GM10266 (cell line): ENCODE measurements at regions not wholly inside any gene's neighbourhood (a gene's known extent, or its start where the extent isn't known, plus 50 kb on each side); places are given as distances from the start of the nearest gene placed in this dataset.

Experiments used
- DNase-seq: peaks from one replicate; pipeline ENCODE4 v3.0.0; 2012; ENCODE audit errors: extremely low spot score
- TF ChIP-seq, protein P1 (sequence below): IDR thresholded peaks from 2 replicates; pipeline ENCODE4 v1.5.1; 2012; ENCODE audit warnings: mild to moderate bottlenecking, low read depth; ENCODE audit not compliant: control insufficient read depth, insufficient read depth; ENCODE audit errors: missing control alignments

DNA sequence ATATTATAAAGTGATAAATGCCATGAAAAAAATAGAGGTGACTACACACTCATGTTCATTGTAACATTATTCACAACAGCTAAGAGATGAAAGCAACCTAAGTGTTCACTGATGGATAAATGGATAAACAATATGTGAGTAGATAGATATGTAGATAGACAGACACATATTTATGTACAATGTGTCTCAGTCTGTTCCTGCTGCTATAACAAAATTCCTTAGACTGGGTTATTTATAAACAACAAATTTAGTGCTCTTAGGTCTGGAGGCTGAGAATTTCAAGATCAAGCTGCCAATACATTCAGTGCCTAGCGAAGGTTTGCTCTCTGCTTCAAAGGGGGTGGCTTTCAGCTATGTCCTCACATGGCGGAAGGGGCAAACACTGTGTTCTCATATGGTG is 312.5 kb downstream of the ZNF621 start:
- TF ChIP-seq, protein P1, sequence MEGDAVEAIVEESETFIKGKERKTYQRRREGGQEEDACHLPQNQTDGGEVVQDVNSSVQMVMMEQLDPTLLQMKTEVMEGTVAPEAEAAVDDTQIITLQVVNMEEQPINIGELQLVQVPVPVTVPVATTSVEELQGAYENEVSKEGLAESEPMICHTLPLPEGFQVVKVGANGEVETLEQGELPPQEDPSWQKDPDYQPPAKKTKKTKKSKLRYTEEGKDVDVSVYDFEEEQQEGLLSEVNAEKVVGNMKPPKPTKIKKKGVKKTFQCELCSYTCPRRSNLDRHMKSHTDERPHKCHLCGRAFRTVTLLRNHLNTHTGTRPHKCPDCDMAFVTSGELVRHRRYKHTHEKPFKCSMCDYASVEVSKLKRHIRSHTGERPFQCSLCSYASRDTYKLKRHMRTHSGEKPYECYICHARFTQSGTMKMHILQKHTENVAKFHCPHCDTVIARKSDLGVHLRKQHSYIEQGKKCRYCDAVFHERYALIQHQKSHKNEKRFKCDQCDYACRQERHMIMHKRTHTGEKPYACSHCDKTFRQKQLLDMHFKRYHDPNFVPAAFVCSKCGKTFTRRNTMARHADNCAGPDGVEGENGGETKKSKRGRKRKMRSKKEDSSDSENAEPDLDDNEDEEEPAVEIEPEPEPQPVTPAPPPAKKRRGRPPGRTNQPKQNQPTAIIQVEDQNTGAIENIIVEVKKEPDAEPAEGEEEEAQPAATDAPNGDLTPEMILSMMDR = no peak
- DNase-seq = no peak

DNA sequence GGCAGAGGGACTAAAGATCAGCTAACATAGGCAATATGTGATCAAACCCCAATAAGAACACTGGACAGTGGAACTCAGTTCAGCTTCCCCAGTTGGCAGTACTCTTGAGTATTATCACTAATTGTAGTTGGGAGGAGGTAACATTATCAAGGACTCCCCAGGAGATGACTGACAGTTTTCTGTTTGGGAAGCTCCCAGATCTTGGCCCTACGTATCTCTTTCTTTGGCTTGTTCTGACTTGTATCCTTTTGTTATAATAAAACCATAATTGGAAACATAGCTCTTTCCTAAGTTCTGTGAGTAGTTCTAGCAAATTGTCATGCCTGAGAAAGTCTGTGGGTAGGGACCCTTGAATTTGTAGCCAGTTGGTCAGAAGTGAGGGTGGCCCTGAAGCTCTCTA is 316.4 kb downstream of the ZNF621 start:
- TF ChIP-seq, protein P1 = no peak
- DNase-seq = no peak

- DNase-seq = no peak
- TF ChIP-seq, protein P1 = no peak
Observed at GRCh38 chr3:40841570-40842109, 316.9 kb downstream of the ZNF621 start.

- DNase-seq = no peak
- TF ChIP-seq, protein P1 = no peak
Observed at GRCh38 chr3:40842714-40843113, 318.0 kb downstream of the ZNF621 start.

GRCh38 chr3:40843208-40843624 is 318.5 kb downstream of the ZNF621 start:
- TF ChIP-seq, protein P1 = no peak
- DNase-seq = no peak

DNA sequence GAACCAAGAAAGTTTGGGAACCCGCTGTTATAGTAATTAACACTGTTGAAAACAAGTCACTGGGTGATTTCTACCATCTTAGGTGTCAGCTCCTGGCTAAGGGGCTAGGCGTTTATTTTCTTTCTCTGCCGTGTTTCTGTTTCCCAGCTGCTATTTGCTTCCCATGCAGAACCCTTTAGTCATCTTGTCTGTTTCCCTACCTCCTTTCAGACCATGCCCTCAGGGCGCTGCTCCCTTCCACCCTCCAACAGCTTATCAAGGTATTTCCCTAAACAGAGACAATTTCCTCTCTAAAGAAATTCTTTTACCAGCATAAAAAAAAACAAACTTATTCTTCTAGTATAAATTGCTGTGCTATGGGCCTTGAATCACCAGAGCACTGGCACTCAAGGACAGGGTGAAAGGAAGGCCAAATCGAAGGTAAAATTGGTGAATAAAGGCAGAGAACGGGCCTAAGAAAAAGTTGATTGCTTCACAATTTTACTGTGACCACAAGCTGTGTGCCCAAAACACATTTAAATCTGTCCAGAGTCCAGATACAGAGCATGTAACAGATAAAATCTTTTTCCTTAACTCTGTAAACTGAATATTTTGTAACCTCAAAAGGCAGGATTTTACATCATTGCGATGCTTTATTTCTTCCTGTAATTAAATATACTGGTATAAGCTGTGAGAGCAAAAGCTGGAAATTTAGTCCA is 319.2 kb downstream of the ZNF621 start:
- DNase-seq = no peak
- TF ChIP-seq, protein P1 = no peak

DNA sequence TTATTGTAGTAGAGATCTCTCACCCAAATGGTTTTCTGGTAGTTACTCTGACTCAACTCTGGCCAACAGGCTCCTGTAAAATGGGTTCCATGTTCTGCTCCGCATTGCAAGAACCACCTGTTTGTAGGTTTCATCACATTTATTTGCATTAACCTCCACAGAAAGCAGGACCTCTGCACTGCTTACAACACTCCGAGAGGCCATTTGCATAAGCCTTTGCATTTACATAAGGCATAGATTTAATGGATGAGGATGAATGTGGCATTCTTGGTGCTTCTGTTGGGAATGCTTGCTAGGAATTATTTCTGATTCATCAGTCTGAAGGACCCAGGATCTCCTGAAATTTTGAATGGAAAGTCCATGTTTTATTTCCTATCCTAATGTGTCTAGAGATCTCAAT is 320.1 kb downstream of the ZNF621 start:
- TF ChIP-seq, protein P1 = no peak
- no peak for DNase-seq
